T-helper 2 cell treated with Interferon-gamma antibody and Interleukin-4, amounts not matched to agents 100 ng/mL and 5 ng/mL, for 36 hours (primary cell): ENCODE measurements at regions not wholly inside any gene's neighbourhood (a gene's known extent, or its start where the extent isn't known, plus 50 kb on each side); places are given as distances from the start of the nearest gene placed in this dataset.

Experiments
- intact Hi-C: fragments of 100-400 bp; cut with micrococcal nuclease; formaldehyde crosslinking; loops from one replicate; pipeline ENCODE4 v1.15.1; 2023

DNA sequence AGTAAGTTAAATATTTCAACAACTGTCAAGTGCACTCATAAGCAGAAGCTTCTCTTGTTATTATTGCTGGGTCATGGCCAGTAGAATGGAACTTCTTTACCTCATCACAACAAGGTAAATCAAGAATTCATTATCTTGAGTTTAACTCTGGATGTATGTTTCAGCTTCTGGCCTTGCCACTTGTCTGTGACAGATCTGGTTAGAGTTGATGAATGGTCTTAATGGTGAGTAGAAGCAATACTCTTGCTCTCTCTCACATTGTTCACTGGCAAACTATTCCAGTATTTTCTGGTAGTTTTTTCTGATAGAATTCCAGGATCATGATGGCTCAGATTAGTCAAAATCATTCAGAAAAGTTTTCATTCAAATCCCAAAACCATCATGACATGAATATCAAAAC lies 51.3 kb upstream of the NR4A2 start:
- intact Hi-C loops = loop anchor here (2.0 to 5.0 kb wide), 2 partner anchors 15 to 41 kb away; no protein-coding TSS in a partner anchor

DNA sequence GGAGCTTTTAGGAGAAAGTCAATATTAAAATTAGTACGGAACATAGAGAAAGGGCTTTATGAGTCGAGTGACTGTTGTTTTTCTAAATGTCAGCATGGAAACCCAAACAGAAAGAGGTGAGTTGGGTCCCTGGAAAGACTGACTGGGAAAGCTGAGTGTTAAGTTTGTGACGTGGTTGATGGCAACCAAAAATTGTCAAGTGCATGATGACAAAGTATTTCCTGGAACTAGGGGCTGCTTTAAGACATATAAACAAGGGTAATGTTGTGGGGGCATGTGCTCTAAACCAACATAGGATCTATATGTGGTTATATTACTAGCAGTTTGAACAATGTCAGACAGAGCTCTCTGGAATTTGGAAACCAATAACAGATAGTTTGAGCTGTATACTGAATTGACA lies 50.9 kb upstream of the GPD2 start:
- intact Hi-C loops = no loop called here
